Bronchial epithelial cell (primary cell): ENCODE measurements at regions not wholly inside any gene's neighbourhood (a gene's known extent, or its start where the extent isn't known, plus 50 kb on each side); places are given as distances from the start of the nearest gene placed in this dataset.

ENCODE experiments used
- DNase-seq: peaks from one replicate; pipeline ENCODE4 v3.0.0-alpha.2; 2010; ENCODE audit warnings: low read depth
- FAIRE-seq: peaks from 2 replicates; lab custom pipeline; 2011; peaks lifted over from hg19 to GRCh38; lab: Jason Lieb, UNC
- H3K27me3 ChIP-seq: 2 replicates; pipeline ENCODE4 v1.5.1; 2011; ENCODE audit warnings: low read length; ENCODE audit not compliant: control insufficient read depth, insufficient read depth
- H3K36me3 ChIP-seq: 2 replicates; pipeline ENCODE4 v1.5.1; 2011; ENCODE audit warnings: low read length; ENCODE audit not compliant: control insufficient read depth, insufficient read depth
- H3K4me3 ChIP-seq: 2 replicates; pipeline ENCODE4 v1.5.1; 2011; ENCODE audit warnings: mild to moderate bottlenecking, low read depth, low read length, control low read depth
- CTCF ChIP-seq: IDR thresholded peaks from 2 replicates; pipeline ENCODE4 v1.5.1; 2011; ENCODE audit warnings: mild to moderate bottlenecking, moderate library complexity, low read length, control low read depth, inconsistent platforms; ENCODE audit not compliant: insufficient read depth, severe bottlenecking

- FAIRE-seq (no peak), DNase-seq (no peak)
- H3K4me3 ChIP-seq, result no peak overlapping the region
Observed at GRCh38 chr9:80382211-80382891, 810.6 kb downstream of the TLE4 start.

GRCh38 chr9:80380301-80380700 lies 808.5 kb downstream of the TLE4 start:
- TF ChIP-seq CTCF, result no peak
- FAIRE-seq (no peak), DNase-seq (no peak)
- H3K4me3 ChIP-seq, result no peak overlapping the region
- no peaks in the 10 kb centered on the region for H3K36me3 ChIP-seq
- H3K27me3 ChIP-seq, result no peaks in the 10 kb centered on the region

More at GRCh38 chr9:80382211-80382891, 810.6 kb downstream of the TLE4 start:
- H3K36me3 ChIP-seq, result no peaks in the 10 kb centered on the region
- no peak for TF ChIP-seq CTCF
- no peaks in the 10 kb centered on the region for H3K27me3 ChIP-seq

- H3K27me3 ChIP-seq, result no peaks in the 10 kb centered on the region
- FAIRE-seq (no peak), DNase-seq (peak; percentile 80)
- H3K36me3 ChIP-seq, result no peaks in the 10 kb centered on the region
- H3K4me3 ChIP-seq, result no peak overlapping the region
- TF ChIP-seq CTCF, result no peak
Observed at GRCh38 chr9:80378669-80379293, 807.0 kb downstream of the TLE4 start.

GRCh38 chr9:80376180-80376579 lies 804.4 kb downstream of the TLE4 start:
- no peaks in the 10 kb centered on the region for H3K27me3 ChIP-seq
- TF ChIP-seq CTCF, result no peak
- FAIRE-seq (no peak), DNase-seq (no peak)
- H3K4me3 ChIP-seq, result no peak overlapping the region
- H3K36me3 ChIP-seq, result no peaks in the 10 kb centered on the region

GRCh38 chr9:80375477-80375876 lies 803.7 kb downstream of the TLE4 start:
- Histone ChIP-seq H3K36me3 (no peaks in the 10 kb centered on the region), H3K4me3 (no peak overlapping the region), H3K27me3 (no peaks in the 10 kb centered on the region)
- TF ChIP-seq CTCF, result no peak
- DNase-seq, result no peak
- no peak for FAIRE-seq

GRCh38 chr9:80369641-80370040 lies 797.9 kb downstream of the TLE4 start:
- no peak overlapping the region for H3K4me3 ChIP-seq
- TF ChIP-seq CTCF, result no peak
- H3K36me3 ChIP-seq, result no peaks in the 10 kb centered on the region
- DNase-seq, result peak; percentile 46
- no peak for FAIRE-seq
- no peaks in the 10 kb centered on the region for H3K27me3 ChIP-seq
